Retinal pigment epithelial cell (primary cell): ENCODE measurements at regions not wholly inside any gene's neighbourhood (a gene's known extent, or its start where the extent isn't known, plus 50 kb on each side); places are given as distances from the start of the nearest gene placed in this dataset.

ENCODE experiments used
- DNase-seq: peaks from one replicate; pipeline ENCODE4 v3.0.0-alpha.2; 2010; ENCODE audit warnings: low read depth
- H3K4me3 ChIP-seq: 2 replicates; pipeline ENCODE4 v1.5.1; 2011; ENCODE audit warnings: mild to moderate bottlenecking, low read length, control low read depth, moderate library complexity
- CTCF ChIP-seq: conservative IDR thresholded peaks from 2 replicates; pipeline ENCODE4 v1.5.1; 2011; ENCODE audit warnings: low read depth, low read length, control low read depth, inconsistent platforms

GRCh38 chr14:25116607-25117006 lies 66.7 kb upstream of the STXBP6 start:
- H3K4me3 ChIP-seq: no peak overlapping the region
- no peak for DNase-seq
- TF ChIP-seq CTCF: no peak

- H3K4me3 ChIP-seq: no peak overlapping the region
- no peak for DNase-seq
- TF ChIP-seq CTCF: no peak
Measured at GRCh38 chr14:25113394-25113793, 63.4 kb upstream of the STXBP6 start.

GRCh38 chr14:25111061-25111601 lies 61.2 kb upstream of the STXBP6 start:
- no peak overlapping the region for H3K4me3 ChIP-seq
- DNase-seq: peak; percentile 90
- TF ChIP-seq CTCF: no peak

DNA sequence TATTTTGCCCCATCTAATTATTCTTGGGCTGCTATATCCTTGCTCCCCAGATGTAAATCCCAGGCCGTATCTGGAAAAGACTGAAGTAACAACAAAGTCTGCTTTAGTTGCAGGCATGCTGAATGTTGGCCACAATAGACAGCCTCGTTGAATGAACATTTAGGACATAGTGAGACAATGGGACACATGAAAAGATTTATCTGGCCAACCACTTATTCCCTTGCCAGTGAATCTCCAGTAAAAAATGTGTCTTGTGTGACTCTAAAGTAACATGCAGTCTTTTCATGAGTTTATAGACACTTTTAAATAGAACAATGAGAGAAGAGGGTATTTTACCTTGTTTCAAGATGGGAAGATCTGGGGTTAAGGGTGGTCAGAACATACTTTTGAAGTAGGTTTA lies 60.2 kb upstream of the STXBP6 start:
- no peak for DNase-seq
- no peak for TF ChIP-seq CTCF
- no peak overlapping the region for H3K4me3 ChIP-seq

- TF ChIP-seq CTCF: no peak
- peak; percentile 36 for DNase-seq
- no peak overlapping the region for H3K4me3 ChIP-seq
Measured at GRCh38 chr14:25108959-25109358, 59.0 kb upstream of the STXBP6 start.

- no peak for TF ChIP-seq CTCF
- no peak overlapping the region for H3K4me3 ChIP-seq
- no peak for DNase-seq
Measured at GRCh38 chr14:25108291-25108690, 58.3 kb upstream of the STXBP6 start.

- no peak for TF ChIP-seq CTCF
- no peak overlapping the region for H3K4me3 ChIP-seq
- no peak for DNase-seq
Measured at GRCh38 chr14:25103820-25104219, 53.9 kb upstream of the STXBP6 start.
